Endothelial cell of umbilical vein (primary cell): ENCODE measurements at regions not wholly inside any gene's neighbourhood (a gene's known extent, or its start where the extent isn't known, plus 50 kb on each side); places are given as distances from the start of the nearest gene placed in this dataset.

Experiments used
- POLR2A ChIP-seq: IDR thresholded peaks from 2 replicates; pipeline ENCODE4 v1.6.1; 2012; ENCODE audit warnings: low read depth, mild to moderate bottlenecking, control low read depth, low read length
- POLR2AphosphoS5 ChIP-seq: IDR thresholded peaks from 2 replicates; pipeline ENCODE4 v1.6.1; 2012; ENCODE audit warnings: low read depth, mild to moderate bottlenecking, control low read depth, low read length, moderate library complexity; ENCODE audit not compliant: insufficient read depth
- TF ChIP-seq, protein P1 (sequence below): IDR thresholded peaks from 2 replicates; pipeline ENCODE4 v1.6.1; 2011; ENCODE audit not compliant: insufficient read depth, insufficient read length
- TF ChIP-seq, protein P2 (sequence below), 2 donors: IDR thresholded peaks; 1 replicate in 1 of 2; 2 replicates in 1 of 2; pipeline ENCODE4 v1.5.1; 2011; ENCODE audit warnings: low read length in 2 of 2, mild to moderate bottlenecking in 2 of 2, moderate library complexity in 2 of 2, control low read depth in 1 of 2, inconsistent platforms in 1 of 2, low read depth in 1 of 2; ENCODE audit not compliant: insufficient read depth in 1 of 2; ENCODE audit errors: extremely low read depth in 1 of 2

DNA sequence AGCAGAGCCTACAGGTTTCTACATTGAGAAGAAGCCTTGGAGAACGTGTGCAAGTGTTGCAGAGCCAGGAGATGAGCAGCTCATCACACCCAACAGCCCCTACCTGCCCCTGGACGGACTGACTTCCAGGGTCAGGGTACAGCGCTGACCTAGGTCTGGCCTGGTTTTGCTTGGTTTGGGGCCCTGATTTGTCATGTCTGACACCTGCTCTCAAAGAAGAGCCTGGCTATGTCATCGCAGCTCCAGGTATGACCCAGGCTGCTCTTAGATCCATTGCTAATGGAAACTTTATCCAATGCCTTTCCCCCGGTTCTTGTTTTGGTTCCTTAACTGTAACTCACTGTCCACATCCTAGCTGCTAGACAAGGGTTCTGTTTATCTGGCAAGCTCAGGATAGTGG lies 149.5 kb downstream of the CXCL12 start:
- TF ChIP-seq POLR2A (no peak), POLR2AphosphoS5 (no peak)
- TF ChIP-seq, protein P1, sequence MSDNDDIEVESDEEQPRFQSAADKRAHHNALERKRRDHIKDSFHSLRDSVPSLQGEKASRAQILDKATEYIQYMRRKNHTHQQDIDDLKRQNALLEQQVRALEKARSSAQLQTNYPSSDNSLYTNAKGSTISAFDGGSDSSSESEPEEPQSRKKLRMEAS, result no peak
- TF ChIP-seq, protein P2, sequence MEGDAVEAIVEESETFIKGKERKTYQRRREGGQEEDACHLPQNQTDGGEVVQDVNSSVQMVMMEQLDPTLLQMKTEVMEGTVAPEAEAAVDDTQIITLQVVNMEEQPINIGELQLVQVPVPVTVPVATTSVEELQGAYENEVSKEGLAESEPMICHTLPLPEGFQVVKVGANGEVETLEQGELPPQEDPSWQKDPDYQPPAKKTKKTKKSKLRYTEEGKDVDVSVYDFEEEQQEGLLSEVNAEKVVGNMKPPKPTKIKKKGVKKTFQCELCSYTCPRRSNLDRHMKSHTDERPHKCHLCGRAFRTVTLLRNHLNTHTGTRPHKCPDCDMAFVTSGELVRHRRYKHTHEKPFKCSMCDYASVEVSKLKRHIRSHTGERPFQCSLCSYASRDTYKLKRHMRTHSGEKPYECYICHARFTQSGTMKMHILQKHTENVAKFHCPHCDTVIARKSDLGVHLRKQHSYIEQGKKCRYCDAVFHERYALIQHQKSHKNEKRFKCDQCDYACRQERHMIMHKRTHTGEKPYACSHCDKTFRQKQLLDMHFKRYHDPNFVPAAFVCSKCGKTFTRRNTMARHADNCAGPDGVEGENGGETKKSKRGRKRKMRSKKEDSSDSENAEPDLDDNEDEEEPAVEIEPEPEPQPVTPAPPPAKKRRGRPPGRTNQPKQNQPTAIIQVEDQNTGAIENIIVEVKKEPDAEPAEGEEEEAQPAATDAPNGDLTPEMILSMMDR (IDR thresholded peaks at IDR 0.05; ENCODE audit: extremely low read depth in 1 of 2, insufficient read depth in 1 of 2, low read depth in 1 of 2, low read length in 2 of 2), result no peak
